H1 (cell line): ENCODE measurements at regions not wholly inside any gene's neighbourhood (a gene's known extent, or its start where the extent isn't known, plus 50 kb on each side); places are given as distances from the start of the nearest gene placed in this dataset.
"Not testable (repeated sequence)": the region's sequence is repeated elsewhere in the genome, so short reads cannot be mapped to it uniquely, and the experiment has no call there.

Experiments used
- CTCF ChIP-seq, 3 experiments: IDR thresholded peaks; 1 replicate in 2 of 3; 2 replicates in 1 of 3; pipeline versions ENCODE4 v1.5.1 to v1.6.1; 2011; ENCODE audit warnings: low read length in 3 of 3, mild to moderate bottlenecking in 3 of 3, inconsistent platforms in 2 of 3, low read depth in 1 of 3, moderate library complexity in 1 of 3; ENCODE audit not compliant: insufficient read depth in 1 of 3; ENCODE audit errors: control extremely low read depth in 1 of 3
- EZH2 ChIP-seq: fragments of 200-600 bp; sonication (generic); IDR thresholded peaks from 2 replicates; pipeline ENCODE4 v1.7.1; 2012; ENCODE audit warnings: low read depth, mild to moderate bottlenecking, moderate library complexity, low read length, inconsistent platforms; ENCODE audit not compliant: severe bottlenecking
- FOSL1 ChIP-seq: IDR thresholded peaks from 2 replicates; pipeline ENCODE4 v1.6.1; 2011; ENCODE audit warnings: mild to moderate bottlenecking, low read depth, low read length, moderate library complexity; ENCODE audit not compliant: insufficient read depth
- GABPA ChIP-seq: IDR thresholded peaks from 2 replicates; pipeline ENCODE4 v1.6.1; 2011; ENCODE audit warnings: mild to moderate bottlenecking, low read length, moderate library complexity, borderline replicate concordance; ENCODE audit not compliant: insufficient read depth
- GTF2F1 ChIP-seq: IDR thresholded peaks from 2 replicates; pipeline ENCODE4 v1.6.1; 2012; ENCODE audit warnings: low read depth, low read length, improper control_type of control experiment, borderline replicate concordance
- KDM5A ChIP-seq: fragments of 200-600 bp; IDR thresholded peaks from 2 replicates; pipeline ENCODE4 v1.7.1; 2012; ENCODE audit warnings: mild to moderate bottlenecking, low read length, inconsistent platforms, mixed read lengths
- PHF8 ChIP-seq: fragments of 200-600 bp; sonication (generic); conservative IDR thresholded peaks from 2 replicates; pipeline ENCODE4 v1.7.1; 2012; ENCODE audit warnings: low read depth, mild to moderate bottlenecking, inconsistent platforms, low read length, moderate library complexity
- RAD21 ChIP-seq, 2 experiments: IDR thresholded peaks in 1 of 2; conservative IDR thresholded peaks in 1 of 2; 2 replicates each; pipeline ENCODE4 v1.6.1; 2011; ENCODE audit warnings: low read depth in 2 of 2, low read length in 2 of 2, improper control_type of control experiment in 1 of 2, inconsistent platforms in 1 of 2, mild to moderate bottlenecking in 1 of 2, moderate library complexity in 1 of 2
- RFX5 ChIP-seq: IDR thresholded peaks from 2 replicates; pipeline ENCODE4 v1.6.1; 2011; ENCODE audit warnings: low read depth, low read length, improper control_type of control experiment, borderline replicate concordance
- SIN3A ChIP-seq, 2 experiments: IDR thresholded peaks in 1 of 2; conservative IDR thresholded peaks in 1 of 2; 2 replicates each; pipeline ENCODE4 v1.6.1; 2011 to 2012; ENCODE audit warnings: low read length in 2 of 2, improper control_type of control experiment in 1 of 2, low read depth in 1 of 2, mild to moderate bottlenecking in 1 of 2
- SP1 ChIP-seq: IDR thresholded peaks from 2 replicates; pipeline ENCODE4 v1.6.1; 2011; ENCODE audit warnings: low read depth, low read length
- YY1 ChIP-seq: IDR thresholded peaks from 2 replicates; pipeline ENCODE4 v1.6.1; 2011; ENCODE audit warnings: low read depth, mild to moderate bottlenecking, low read length
- ZNF274 ChIP-seq: IDR thresholded peaks from 2 replicates; pipeline ENCODE4 v1.7.0; 2012; ENCODE audit warnings: low read length, borderline replicate concordance; ENCODE audit errors: extremely low read depth
- TF ChIP-seq, protein P1 (sequence below): IDR thresholded peaks from 2 replicates; pipeline ENCODE4 v1.6.1; 2012; ENCODE audit warnings: inconsistent platforms

- TF ChIP-seq, protein P1, sequence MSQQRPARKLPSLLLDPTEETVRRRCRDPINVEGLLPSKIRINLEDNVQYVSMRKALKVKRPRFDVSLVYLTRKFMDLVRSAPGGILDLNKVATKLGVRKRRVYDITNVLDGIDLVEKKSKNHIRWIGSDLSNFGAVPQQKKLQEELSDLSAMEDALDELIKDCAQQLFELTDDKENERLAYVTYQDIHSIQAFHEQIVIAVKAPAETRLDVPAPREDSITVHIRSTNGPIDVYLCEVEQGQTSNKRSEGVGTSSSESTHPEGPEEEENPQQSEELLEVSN, result not testable (repeated sequence)
- not testable (repeated sequence) for TF ChIP-seq CTCF (IDR thresholded peaks at IDR 0.05; ENCODE audit: control extremely low read depth in 1 of 3, insufficient read depth in 1 of 3, low read depth in 1 of 3, low read length in 3 of 3); SIN3A (conservative IDR thresholded peaks at IDR 0.05 in 1 of 2, IDR thresholded peaks at IDR 0.05 in 1 of 2; ENCODE audit: low read depth in 1 of 2, low read length in 2 of 2); GABPA; EZH2; SP1; KDM5A; ZNF274; RFX5; FOSL1; PHF8; GTF2F1; RAD21 (IDR thresholded peaks at IDR 0.05 in 1 of 2, conservative IDR thresholded peaks at IDR 0.05 in 1 of 2; ENCODE audit: low read depth in 2 of 2, low read length in 2 of 2); YY1
Observed at GRCh38 chr20:29109386-29109785, 2148.1 kb upstream of the DEFB115 start.
